CD14-positive monocyte (primary cell): ENCODE measurements at regions not wholly inside any gene's neighbourhood (a gene's known extent, or its start where the extent isn't known, plus 50 kb on each side); places are given as distances from the start of the nearest gene placed in this dataset.

Experiments used
- DNase-seq, 3 donors: peaks; one replicate each; pipeline ENCODE4 v3.0.0-alpha.2; 2011 to 2022
- H2AFZ ChIP-seq: 2 replicates; pipeline ENCODE4 v1.6.0; 2012; ENCODE audit warnings: mild to moderate bottlenecking, low read depth, low read length, inconsistent platforms; ENCODE audit not compliant: insufficient read depth, poor library complexity, severe bottlenecking
- H3K27ac ChIP-seq, 2 donors: 1 replicate in 1 of 2; 2 replicates in 1 of 2; pipeline ENCODE4 v1.5.1; 2012 to 2013; ENCODE audit warnings: low read length in 2 of 2, control low read depth in 1 of 2, inconsistent platforms in 1 of 2, low read depth in 1 of 2, mild to moderate bottlenecking in 1 of 2
- H3K27me3 ChIP-seq, 2 donors: one replicate each; pipeline versions ENCODE4 v1.6.0 to v1.6.1; 2011 to 2013; ENCODE audit warnings: low read length in 2 of 2; ENCODE audit not compliant: control insufficient read depth in 2 of 2, insufficient read depth in 2 of 2
- H3K36me3 ChIP-seq, 2 donors: replicated peaks in 1 of 2; 1 replicate in 1 of 2; 2 replicates in 1 of 2; pipeline versions ENCODE4 v1.5.1 to v1.6.1; 2012 to 2013; ENCODE audit warnings: low read length in 2 of 2, control low read depth in 1 of 2, inconsistent platforms in 1 of 2, mild to moderate bottlenecking in 1 of 2; ENCODE audit not compliant: insufficient read depth in 2 of 2, control insufficient read depth in 1 of 2
- H3K4me1 ChIP-seq, 2 donors: 1 replicate in 1 of 2; 2 replicates in 1 of 2; pipeline versions ENCODE4 v1.5.1 to v1.6.1; 2012 to 2013; ENCODE audit warnings: low read length in 2 of 2, control low read depth in 1 of 2, inconsistent platforms in 1 of 2, mild to moderate bottlenecking in 1 of 2, moderate library complexity in 1 of 2; ENCODE audit not compliant: insufficient read depth in 2 of 2, control insufficient read depth in 1 of 2
- H3K4me2 ChIP-seq: replicated peaks from 2 replicates; pipeline ENCODE3; 2012; ENCODE audit warnings: low read length, moderate library complexity, mild to moderate bottlenecking; ENCODE audit not compliant: poor library complexity, severe bottlenecking; ENCODE audit errors: extremely low read depth
- H3K4me3 ChIP-seq, 3 experiments: fragments of 200-600 bp in 1 of 3; sonication (generic) in 1 of 3; replicated peaks in 1 of 3; 1 replicate in 2 of 3; 2 replicates in 1 of 3; pipeline ENCODE4 v1.5.1; 2011 to 2013; ENCODE audit warnings: low read length in 3 of 3, mild to moderate bottlenecking in 3 of 3, control low read depth in 2 of 3, low read depth in 2 of 3, inconsistent platforms in 1 of 3, moderate library complexity in 1 of 3
- H3K79me2 ChIP-seq: 2 replicates; pipeline ENCODE4 v1.6.0; 2012; ENCODE audit warnings: mild to moderate bottlenecking, control low read depth, inconsistent platforms, low read length, moderate library complexity; ENCODE audit not compliant: insufficient read depth
- H3K9ac ChIP-seq: 2 replicates; pipeline ENCODE4 v1.6.0; 2017; ENCODE audit warnings: low read length, mild to moderate bottlenecking; ENCODE audit not compliant: insufficient read depth, poor library complexity, severe bottlenecking
- H3K9me3 ChIP-seq, 2 donors: replicated peaks in 1 of 2; 1 replicate in 1 of 2; 2 replicates in 1 of 2; pipeline versions ENCODE4 v1.5.1 to v1.6.1; 2012 to 2013; ENCODE audit warnings: low read length in 2 of 2, control low read depth in 1 of 2; ENCODE audit not compliant: control insufficient read depth in 1 of 2, insufficient read depth in 1 of 2
- H4K20me1 ChIP-seq: 2 replicates; pipeline ENCODE4 v1.6.0; 2012; ENCODE audit warnings: mild to moderate bottlenecking, low read length, control low read depth, moderate library complexity; ENCODE audit not compliant: insufficient read depth
- H3K27ac Mint-ChIP-seq, 7 donors: one replicate each; pipeline ENCODE4 v1.8.0; 2020; ENCODE audit warnings: mild to moderate bottlenecking in 7 of 7, mixed read lengths in 7 of 7, moderate library complexity in 6 of 7, inconsistent platforms in 2 of 7
- H3K27me3 Mint-ChIP-seq, 3 donors: one replicate each; pipeline ENCODE4 v1.8.0; 2021 to 2022; ENCODE audit warnings: low read depth in 3 of 3, mild to moderate bottlenecking in 3 of 3, mixed read lengths in 3 of 3, moderate library complexity in 3 of 3, inconsistent platforms in 1 of 3
- H3K36me3 Mint-ChIP-seq, 2 donors: one replicate each; pipeline ENCODE4 v1.8.0; 2020; ENCODE audit warnings: mixed read lengths in 2 of 2, inconsistent platforms in 1 of 2, mild to moderate bottlenecking in 1 of 2
- H3K4me1 Mint-ChIP-seq: one replicate; pipeline ENCODE4 v1.8.0; 2020; ENCODE audit warnings: mild to moderate bottlenecking, mixed read lengths
- H3K4me3 Mint-ChIP-seq, 2 donors: one replicate each; pipeline ENCODE4 v1.8.0; 2020; ENCODE audit warnings: mild to moderate bottlenecking in 2 of 2, mixed read lengths in 2 of 2, moderate library complexity in 1 of 2
- H3K9me3 Mint-ChIP-seq, 7 donors: one replicate each; pipeline ENCODE4 v1.8.0; 2020 to 2022; ENCODE audit warnings: mixed read lengths in 7 of 7, mild to moderate bottlenecking in 6 of 7, moderate library complexity in 6 of 7, inconsistent platforms in 2 of 7
- CTCF ChIP-seq: fragments of 200-600 bp; IDR thresholded peaks from one replicate; pipeline ENCODE4 v1.8.0; 2022; ENCODE audit warnings: antibody characterized with exemption, mild to moderate bottlenecking
- WGBS: methylation state at CpG from one replicate; pipeline ENCODE4 v1.1.5; 2013; ENCODE audit warnings: missing lambda C conversion rate; ENCODE audit not compliant: insufficient coverage; 5-methylcytosine and 5-hydroxymethylcytosine counted together
- intact Hi-C, 2 donors: fragments of 100-400 bp; cut with micrococcal nuclease; formaldehyde crosslinking; loops; one replicate each; pipeline versions ENCODE4 v1.15.0 to v1.15.1; 2023

- no peaks in the 10 kb centered on the region for H3K27me3 Mint-ChIP-seq
These were observed 874.3 kb upstream of the EEF2KMT start for GRCh38 chr16:5971924-5972323.

GRCh38 chr16:5971106-5971505, 873.5 kb upstream of the EEF2KMT start:
- Histone ChIP-seq H4K20me1 (no peaks in the 10 kb centered on the region), H3K4me3 (no peak overlapping the region), H3K4me2 (no peak overlapping the region), H3K27me3 (no peaks in the 10 kb centered on the region), H3K36me3 (no peaks in the 10 kb centered on the region), H3K9ac (no peak overlapping the region), H3K4me1 (no peaks in the 10 kb centered on the region), H3K9me3 (peaks cover 5 to 9% of the 10 kb centered on the region in 2 donors), H3K27ac (no peak overlapping the region), H2AFZ (no peak overlapping the region), H3K79me2 (no peaks in the 10 kb centered on the region)
- Mint-ChIP-seq H3K27ac (no peak overlapping the region), H3K4me1 (no peaks in the 10 kb centered on the region), H3K4me3 (no peak overlapping the region), H3K36me3 (no peaks in the 10 kb centered on the region), H3K9me3 (peaks cover 3 to 12% (median 9%) of the 10 kb centered on the region in 7 donors), H3K27me3 (peaks cover 0 to under 1% (median 0%) of the 10 kb centered on the region in 3 donors)
- 0% methylated on average over 1 of the region's 2 CpGs for WGBS
- DNase-seq = no peak
- intact Hi-C loops = no loop called here
- TF ChIP-seq CTCF = no peak

More at GRCh38 chr16:5971924-5972323, 874.3 kb upstream of the EEF2KMT start:
- no peaks in the 10 kb centered on the region for H3K36me3 ChIP-seq
- DNase-seq = no peak
- H2AFZ ChIP-seq = no peak overlapping the region
- H3K27ac ChIP-seq = no peak overlapping the region
- Mint-ChIP-seq H3K36me3 (no peaks in the 10 kb centered on the region), H3K27ac (no peak overlapping the region), H3K4me1 (no peaks in the 10 kb centered on the region), H3K9me3 (peaks cover 3 to 15% (median 9%) of the 10 kb centered on the region in 7 donors), H3K4me3 (no peak overlapping the region)
- H3K27me3 ChIP-seq = no peaks in the 10 kb centered on the region
- WGBS = 94% methylated on average over 2 of the region's 2 CpGs
- H3K9ac ChIP-seq = no peak overlapping the region
- H3K4me2 ChIP-seq = no peak overlapping the region
- no peak overlapping the region for H3K4me3 ChIP-seq
- H3K4me1 ChIP-seq = no peaks in the 10 kb centered on the region
- H3K9me3 ChIP-seq = peaks cover 5 to 9% of the 10 kb centered on the region in 2 donors
- no peak for TF ChIP-seq CTCF
- H4K20me1 ChIP-seq = no peaks in the 10 kb centered on the region
- H3K79me2 ChIP-seq = no peaks in the 10 kb centered on the region
- intact Hi-C loops = no loop called here
